Vagina (tissue), 2 donors: ENCODE measurements at regions not wholly inside any gene's neighbourhood (a gene's known extent, or its start where the extent isn't known, plus 50 kb on each side); places are given as distances from the start of the nearest gene placed in this dataset.

Experiments used
- DNase-seq, 2 donors: peaks; one replicate each; pipeline ENCODE4 v3.0.0-alpha.2; 2017; ENCODE audit errors: extremely low spot score in 2 of 2
- H3K27ac ChIP-seq: fragments of 200-600 bp; sonication (generic); one replicate; pipeline ENCODE4 v1.5.1; 2019
- H3K27me3 ChIP-seq: fragments of 200-600 bp; sonication (generic); one replicate; pipeline ENCODE4 v1.5.1; 2019
- H3K36me3 ChIP-seq, 2 donors: fragments of 200-600 bp; sonication (generic); one replicate each; pipeline ENCODE4 v1.5.1; 2017 to 2019
- H3K4me1 ChIP-seq: fragments of 200-600 bp; sonication (generic); one replicate; pipeline ENCODE4 v1.5.1; 2019
- H3K4me3 ChIP-seq, 2 donors: fragments of 200-600 bp; sonication (generic); 1 replicate in 1 of 2; 2 replicates in 1 of 2; pipeline ENCODE4 v1.5.1; 2016 to 2019
- H3K9me3 ChIP-seq: fragments of 200-600 bp; sonication (generic); one replicate; pipeline ENCODE4 v1.5.1; 2019
- CTCF ChIP-seq, 3 experiments: fragments of 450-650 bp in 2 of 3; fragments of 200-600 bp in 1 of 3; sonication (generic) in 1 of 3; IDR thresholded peaks; one replicate each; pipeline ENCODE4 v1.5.1; 2017 to 2019; ENCODE audit warnings: antibody characterized with exemption in 3 of 3, mild to moderate bottlenecking in 2 of 3, moderate library complexity in 2 of 3
- POLR2A ChIP-seq, 2 donors: fragments of 450-650 bp; IDR thresholded peaks; one replicate each; pipeline ENCODE4 v1.6.1; 2017; ENCODE audit warnings: antibody characterized with exemption in 2 of 2, mild to moderate bottlenecking in 2 of 2, moderate library complexity in 2 of 2
- POLR2AphosphoS5 ChIP-seq, 2 donors: sonication (generic); formaldehyde crosslinking; IDR thresholded peaks; one replicate each; pipeline ENCODE4 v1.9.0; 2017; ENCODE audit warnings: antibody characterized with exemption in 2 of 2, mild to moderate bottlenecking in 2 of 2, low read depth in 1 of 2; ENCODE audit not compliant: insufficient read depth in 1 of 2
- intact Hi-C: fragments of 100-400 bp; cut with DNase I; formaldehyde crosslinking; loops from one replicate; pipeline ENCODE4 v1.15.1; 2023

GRCh38 chr1:55329808-55330432 lies 114.8 kb upstream of the USP24 start:
- Histone ChIP-seq H3K4me3 (no peak overlapping the region), H3K36me3 (no peaks in the 10 kb centered on the region), H3K27me3 (no peaks in the 10 kb centered on the region), H3K4me1 (no peaks in the 10 kb centered on the region), H3K9me3 (no peaks in the 10 kb centered on the region), H3K27ac (no peak overlapping the region)
- TF ChIP-seq POLR2AphosphoS5 (IDR thresholded peaks at IDR 0.05; ENCODE audit: insufficient read depth in 1 of 2, low read depth in 1 of 2) (no peak), POLR2A (IDR thresholded peaks at IDR 0.05) (no peak), CTCF (IDR thresholded peaks at IDR 0.05) (no peak)
- intact Hi-C loops = no loop called here
- DNase-seq = no peak

- no peaks in the 10 kb centered on the region for H3K27me3 ChIP-seq
- no peak for DNase-seq
- H3K27ac ChIP-seq = no peak overlapping the region
- no peaks in the 10 kb centered on the region for H3K9me3 ChIP-seq
- TF ChIP-seq CTCF (IDR thresholded peaks at IDR 0.05) (no peak), POLR2A (IDR thresholded peaks at IDR 0.05) (no peak), POLR2AphosphoS5 (IDR thresholded peaks at IDR 0.05; ENCODE audit: insufficient read depth in 1 of 2, low read depth in 1 of 2) (no peak)
- no peaks in the 10 kb centered on the region for H3K36me3 ChIP-seq
- H3K4me3 ChIP-seq = no peak overlapping the region
- H3K4me1 ChIP-seq = no peaks in the 10 kb centered on the region
- intact Hi-C loops = no loop called here
These were observed 113.9 kb upstream of the USP24 start for GRCh38 chr1:55329091-55329490.

GRCh38 chr1:55326496-55327243 lies 111.5 kb upstream of the USP24 start:
- H3K27ac ChIP-seq = no peak overlapping the region
- no peak for DNase-seq
- no peaks in the 10 kb centered on the region for H3K9me3 ChIP-seq
- TF ChIP-seq POLR2AphosphoS5 (IDR thresholded peaks at IDR 0.05; ENCODE audit: insufficient read depth in 1 of 2, low read depth in 1 of 2) = no peak
- no peak for TF ChIP-seq CTCF (IDR thresholded peaks at IDR 0.05)
- no peaks in the 10 kb centered on the region for H3K27me3 ChIP-seq
- H3K4me1 ChIP-seq = no peaks in the 10 kb centered on the region
- H3K36me3 ChIP-seq = no peaks in the 10 kb centered on the region
- H3K4me3 ChIP-seq = no peak overlapping the region
- intact Hi-C loops = no loop called here

- H3K4me1 ChIP-seq = no peaks in the 10 kb centered on the region
- H3K27ac ChIP-seq = peak overlapping the region; percentile 51
- no peaks in the 10 kb centered on the region for H3K36me3 ChIP-seq
- H3K4me3 ChIP-seq = no peak overlapping the region
- TF ChIP-seq CTCF (IDR thresholded peaks at IDR 0.05) (no peak), POLR2A (IDR thresholded peaks at IDR 0.05) (no peak), POLR2AphosphoS5 (IDR thresholded peaks at IDR 0.05; ENCODE audit: insufficient read depth in 1 of 2, low read depth in 1 of 2) (no peak)
- intact Hi-C loops = no loop called here
- H3K9me3 ChIP-seq = no peaks in the 10 kb centered on the region
- no peaks in the 10 kb centered on the region for H3K27me3 ChIP-seq
- no peak for DNase-seq
These were observed 108.6 kb upstream of the USP24 start for GRCh38 chr1:55323760-55324159.

GRCh38 chr1:55322842-55323241 lies 107.7 kb upstream of the USP24 start:
- no peak for DNase-seq
- no peaks in the 10 kb centered on the region for H3K36me3 ChIP-seq
- peak overlapping the region; percentile 21 for H3K27ac ChIP-seq
- TF ChIP-seq POLR2A (IDR thresholded peaks at IDR 0.05) (no peak), POLR2AphosphoS5 (IDR thresholded peaks at IDR 0.05; ENCODE audit: insufficient read depth in 1 of 2, low read depth in 1 of 2) (no peak), CTCF (IDR thresholded peaks at IDR 0.05) (no peak)
- H3K9me3 ChIP-seq = no peaks in the 10 kb centered on the region
- no peaks in the 10 kb centered on the region for H3K27me3 ChIP-seq
- intact Hi-C loops = no loop called here
- H3K4me1 ChIP-seq = no peaks in the 10 kb centered on the region
- H3K4me3 ChIP-seq = no peak overlapping the region
